Stimulated activated CD4-positive, alpha-beta T cell treated with anti-CD3 and anti-CD28 coated beads, Interleukin-15, amount 100 ng/mL, for 24 hours (primary cell): ENCODE measurements at regions not wholly inside any gene's neighbourhood (a gene's known extent, or its start where the extent isn't known, plus 50 kb on each side); places are given as distances from the start of the nearest gene placed in this dataset.
"Not testable (repeated sequence)": the region's sequence is repeated elsewhere in the genome, so short reads cannot be mapped to it uniquely, and the experiment has no call there.

Experiments used
- DNase-seq: peaks from one replicate; pipeline ENCODE4 v3.0.0-alpha.2; 2020

GRCh38 chr4:58357947-58358346, 1247.8 kb upstream of the IGFBP7 start:
- no peak for DNase-seq

DNA sequence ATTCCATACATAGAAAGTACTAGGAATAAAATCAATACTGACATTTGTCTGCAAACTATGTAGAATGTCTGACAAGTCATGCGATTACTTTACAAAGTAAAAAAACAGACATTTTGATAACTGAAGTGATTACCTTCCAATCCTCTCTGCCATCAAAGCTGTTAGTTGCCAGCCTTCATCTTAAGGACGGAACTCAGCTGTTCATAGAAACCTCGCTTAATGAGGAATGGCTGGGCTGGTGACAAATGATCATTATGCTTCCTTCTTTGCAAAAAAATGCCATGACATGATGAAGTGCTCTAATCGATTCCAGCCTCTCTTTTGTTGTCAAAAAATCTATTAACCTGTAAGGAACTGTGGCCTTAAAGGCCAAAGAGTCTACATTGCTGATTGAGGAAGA, 1214.9 kb upstream of the IGFBP7 start:
- no peak for DNase-seq

GRCh38 chr4:58313444-58313843, 1203.3 kb upstream of the IGFBP7 start:
- DNase-seq: no peak

DNA sequence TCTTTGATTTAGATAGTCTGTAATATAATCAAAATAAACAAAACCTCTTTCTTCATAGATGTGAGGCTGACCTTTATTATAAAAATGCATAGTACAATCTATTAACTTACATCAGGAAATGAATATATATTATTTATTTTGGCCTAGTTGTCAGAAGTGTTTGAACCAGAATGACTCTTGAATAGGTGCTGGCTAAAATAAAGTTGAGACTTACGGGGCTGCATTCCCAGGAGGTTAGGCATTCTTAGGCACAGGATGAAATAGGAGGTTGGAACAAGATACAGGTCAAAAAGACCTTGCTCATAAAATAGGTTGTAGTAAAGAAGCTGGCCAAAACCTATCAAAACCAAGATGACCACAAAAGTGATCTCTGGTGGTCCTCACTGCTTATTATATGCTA, 1193.3 kb upstream of the IGFBP7 start:
- DNase-seq: no peak

DNA sequence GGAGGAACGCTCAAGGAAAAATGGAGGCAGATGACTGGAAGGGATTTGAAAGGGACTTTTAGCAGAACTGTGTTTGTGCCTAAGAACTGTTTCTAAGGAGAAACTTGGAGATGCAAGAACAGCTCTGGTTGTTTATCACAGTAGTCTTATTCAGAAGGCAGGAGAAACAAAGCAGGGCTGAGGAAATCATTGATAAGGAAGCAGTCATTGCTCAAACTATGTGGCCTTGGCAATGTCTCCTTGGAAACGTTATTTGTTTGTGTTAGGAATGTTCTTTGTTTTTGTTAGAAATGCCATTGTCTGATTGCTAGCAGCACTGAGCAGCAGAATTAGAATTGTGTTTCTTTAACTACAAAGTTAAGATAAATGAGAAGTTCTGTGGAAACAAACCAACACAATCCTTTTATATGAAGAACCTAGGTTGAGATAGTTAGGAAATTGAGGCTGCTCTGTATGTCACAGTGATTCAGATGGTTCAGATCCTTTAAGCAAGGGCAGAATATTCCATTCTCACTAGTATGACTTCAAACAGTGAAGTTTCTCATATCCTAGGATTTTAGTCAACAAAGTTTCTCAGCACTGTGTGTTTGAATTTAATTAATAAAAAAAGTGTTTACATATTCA, 1191.3 kb upstream of the IGFBP7 start:
- DNase-seq: no peak

DNA sequence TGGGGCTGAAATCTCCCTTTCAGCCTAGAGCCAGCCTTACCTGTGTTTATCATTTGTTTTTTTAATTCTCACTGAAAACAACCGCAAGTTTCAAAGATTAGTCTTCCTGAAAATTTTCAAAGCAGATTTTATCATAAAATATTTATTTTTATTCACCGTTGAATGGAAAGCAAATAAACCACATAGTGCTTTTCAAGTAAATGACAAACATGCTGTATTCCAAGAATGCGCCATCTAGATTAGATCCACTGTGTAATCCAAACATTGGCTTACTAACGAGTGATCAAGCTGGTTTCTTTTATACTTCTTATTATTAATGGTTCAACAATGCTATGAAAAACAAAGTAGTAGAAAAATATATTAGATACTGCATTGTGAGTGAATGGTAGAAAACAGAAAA, 1176.2 kb upstream of the IGFBP7 start:
- no peak for DNase-seq

GRCh38 chr4:58280928-58281327, 1170.7 kb upstream of the IGFBP7 start:
- not testable (repeated sequence) for DNase-seq

- DNase-seq: no peak
Observed at GRCh38 chr4:58275856-58276255, 1165.7 kb upstream of the IGFBP7 start.

DNA sequence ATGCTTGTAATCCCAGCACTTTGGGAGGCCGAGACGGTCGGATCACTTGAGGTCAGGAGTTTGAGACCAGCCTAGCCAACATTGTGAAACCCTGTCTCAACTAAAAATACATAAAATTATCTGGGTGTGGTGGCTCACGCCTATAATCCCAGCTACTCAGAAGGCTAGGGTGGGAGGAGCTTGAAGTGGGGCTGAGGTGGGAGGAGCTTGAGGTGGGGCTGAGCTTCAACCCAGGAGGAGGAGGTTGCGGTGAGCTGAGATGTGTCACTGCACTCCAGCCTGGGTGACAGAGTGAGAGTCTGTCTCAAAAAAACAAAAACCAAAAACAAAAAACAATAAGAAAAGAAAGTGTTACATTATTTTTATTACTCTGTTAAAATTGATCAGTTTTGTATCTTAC, 1164.4 kb upstream of the IGFBP7 start:
- DNase-seq: no peak

DNA sequence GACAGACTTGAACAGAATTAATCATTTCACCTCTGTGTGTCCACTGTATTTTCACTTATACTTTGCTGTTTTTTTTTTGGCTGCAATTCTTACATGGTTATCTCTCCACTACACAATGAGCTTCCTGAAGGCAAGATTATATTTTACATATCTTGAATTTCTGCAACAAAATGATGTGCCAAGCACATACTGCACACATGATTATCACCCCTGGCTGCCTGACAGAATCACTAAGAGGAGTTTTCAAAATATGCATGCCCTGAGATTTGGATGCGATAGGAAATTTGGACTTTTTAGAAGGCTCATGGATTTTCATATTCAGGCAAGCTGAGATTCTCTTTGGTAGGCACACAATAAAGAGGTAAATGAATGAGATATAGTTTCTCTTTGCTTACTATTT, 1162.1 kb upstream of the IGFBP7 start:
- no peak for DNase-seq

DNA sequence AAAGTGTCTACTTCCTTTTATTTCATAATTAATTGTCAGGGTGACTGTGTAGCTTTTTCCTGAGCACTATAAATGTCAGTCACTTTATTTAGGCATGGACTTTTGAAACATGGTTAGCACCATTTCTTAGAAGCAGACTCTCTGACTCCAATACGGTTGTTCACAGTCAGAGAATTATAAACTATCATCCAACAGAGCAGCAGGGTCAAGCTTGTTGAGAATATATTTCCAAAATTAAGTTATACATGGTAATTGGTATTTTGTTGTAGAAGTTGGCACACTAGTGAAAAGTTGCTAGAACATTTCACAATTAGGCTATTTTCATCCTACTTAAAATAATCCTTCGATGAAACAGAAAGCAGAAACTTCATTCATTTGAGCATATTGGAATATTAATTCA, 1155.5 kb upstream of the IGFBP7 start:
- no peak for DNase-seq

DNA sequence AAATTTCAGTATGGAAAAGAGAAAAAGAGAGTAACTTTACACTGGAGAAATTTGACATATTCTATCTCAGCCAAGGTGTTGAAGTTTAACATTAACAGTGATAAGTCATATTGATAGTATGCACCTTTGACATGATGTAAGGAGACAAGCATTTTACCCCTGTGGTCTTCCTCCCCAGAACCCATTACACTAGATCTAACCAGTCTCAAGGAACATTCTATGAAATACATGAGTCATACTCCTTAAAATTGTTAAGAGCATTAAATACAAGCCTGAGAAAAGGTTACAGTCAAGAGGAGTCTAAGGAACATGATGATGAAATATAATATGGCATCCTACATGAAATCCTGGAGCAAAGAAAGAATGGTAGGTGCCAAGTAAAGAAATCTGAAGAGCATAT, 1151.3 kb upstream of the IGFBP7 start:
- no peak for DNase-seq

DNA sequence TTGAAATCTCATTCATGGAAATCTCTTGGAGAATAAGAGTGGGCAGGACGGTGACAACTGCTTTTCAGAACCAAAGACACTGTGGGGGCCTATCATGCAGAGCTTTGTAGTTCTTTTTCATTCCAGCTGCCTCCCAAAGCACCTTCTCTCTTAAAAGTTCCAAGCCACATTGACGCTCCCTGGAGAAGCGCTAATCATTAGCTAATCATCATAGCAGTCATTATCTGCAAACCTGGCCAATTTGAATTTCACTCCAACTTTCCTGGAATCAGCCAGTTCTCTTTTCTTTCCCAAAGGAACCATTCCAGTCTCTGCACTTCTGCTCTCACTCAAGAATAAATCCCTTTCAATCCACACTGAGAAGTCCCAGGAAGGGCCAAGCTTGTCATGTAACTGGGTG, 1144.1 kb upstream of the IGFBP7 start:
- no peak for DNase-seq

DNA sequence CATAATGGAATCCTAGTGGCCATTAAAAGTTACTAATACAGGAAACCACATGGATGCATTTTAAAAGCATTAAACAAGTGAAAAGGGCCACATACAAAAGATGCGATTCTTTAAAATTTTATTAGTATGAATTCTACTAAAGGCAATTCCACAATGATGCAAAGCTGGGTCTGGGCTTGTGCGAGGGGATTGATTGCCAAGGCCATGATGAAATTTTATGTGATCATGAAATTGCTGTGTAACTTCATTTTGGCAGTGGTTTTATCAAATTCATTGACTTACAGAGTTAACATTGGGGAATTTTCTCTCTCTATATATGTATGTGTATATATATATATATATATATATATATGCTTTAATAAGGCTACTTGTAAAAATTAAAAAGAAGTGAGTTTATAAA, 1142.5 kb upstream of the IGFBP7 start:
- no peak for DNase-seq

- no peak for DNase-seq
Observed at GRCh38 chr4:58247792-58248191, 1137.6 kb upstream of the IGFBP7 start.

- no peak for DNase-seq
Observed at GRCh38 chr4:58225460-58225859, 1115.3 kb upstream of the IGFBP7 start.

DNA sequence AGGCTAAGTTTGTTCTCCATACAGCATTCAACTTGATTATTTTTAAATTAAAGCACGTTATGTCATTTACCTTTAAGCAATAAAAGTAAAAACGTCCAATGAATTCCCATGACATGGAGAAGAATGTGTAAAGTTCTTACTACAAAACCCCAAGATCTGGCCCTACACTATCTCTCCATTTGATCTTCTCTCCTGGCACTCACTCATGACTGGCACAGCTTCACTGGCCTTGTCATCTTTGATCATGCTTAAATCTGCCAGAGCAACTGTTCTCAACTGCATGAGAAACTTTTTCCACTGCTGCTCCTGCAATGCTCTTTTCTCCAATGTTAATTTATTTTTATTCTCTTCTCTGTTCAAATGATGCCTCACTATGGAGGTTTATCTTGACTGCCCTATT, 1109.0 kb upstream of the IGFBP7 start:
- no peak for DNase-seq

DNA sequence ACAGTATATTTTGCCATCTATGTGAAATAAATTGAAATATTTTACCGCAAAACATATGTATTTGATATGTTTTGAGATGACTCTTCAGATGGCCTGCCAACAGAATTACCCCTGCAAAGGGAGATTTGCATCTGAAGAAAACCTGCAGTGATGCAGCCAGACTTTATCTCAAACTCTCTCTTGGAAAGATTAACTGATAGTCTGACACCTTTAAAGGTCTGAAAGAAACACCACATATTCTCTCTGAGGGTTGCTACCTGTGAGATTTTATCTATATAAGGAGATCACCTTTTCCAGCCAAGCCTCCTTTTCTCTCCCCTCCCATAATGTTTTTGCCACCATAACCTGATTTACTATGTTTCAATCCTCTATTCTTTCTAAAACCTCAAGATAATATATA, 1106.3 kb upstream of the IGFBP7 start:
- no peak for DNase-seq

GRCh38 chr4:58214376-58214775, 1104.2 kb upstream of the IGFBP7 start:
- DNase-seq: no peak

DNA sequence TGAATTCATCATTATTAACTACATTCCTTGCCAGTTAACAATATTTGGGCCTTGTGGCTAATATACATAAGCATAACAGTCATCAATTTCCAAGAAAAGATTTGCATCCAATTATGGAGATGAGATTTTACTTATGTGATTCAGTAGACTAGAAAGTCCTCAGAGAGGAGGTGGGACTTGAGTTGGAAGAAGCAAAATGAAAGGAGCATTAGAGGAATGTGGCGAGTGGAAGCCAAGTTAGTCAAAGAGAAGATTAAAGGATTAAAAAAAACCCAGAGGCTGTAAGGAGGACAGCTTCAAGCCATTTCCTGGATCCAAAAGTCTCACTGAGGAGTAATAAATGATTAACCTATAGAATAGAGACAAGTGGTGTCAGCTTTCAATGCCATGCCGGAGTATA, 1099.4 kb upstream of the IGFBP7 start:
- no peak for DNase-seq

DNA sequence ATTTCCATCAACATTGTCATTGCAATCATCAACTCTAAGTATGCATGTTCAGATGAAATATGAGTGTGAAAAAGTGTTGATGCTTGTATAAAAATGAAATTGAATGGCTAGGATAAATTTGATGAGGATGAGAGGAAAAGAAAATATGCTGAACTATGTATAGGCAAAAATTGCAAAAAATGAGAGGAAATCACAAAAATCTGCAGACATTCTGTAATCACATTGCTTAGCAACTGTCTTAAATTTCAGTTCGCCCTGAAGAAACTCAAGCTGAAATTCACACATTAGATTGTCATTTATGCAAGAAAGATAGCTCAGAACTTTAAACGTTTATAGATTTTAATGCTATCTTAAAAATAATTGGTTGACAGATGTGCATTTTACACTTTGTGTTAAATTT, 1098.8 kb upstream of the IGFBP7 start:
- no peak for DNase-seq

DNA sequence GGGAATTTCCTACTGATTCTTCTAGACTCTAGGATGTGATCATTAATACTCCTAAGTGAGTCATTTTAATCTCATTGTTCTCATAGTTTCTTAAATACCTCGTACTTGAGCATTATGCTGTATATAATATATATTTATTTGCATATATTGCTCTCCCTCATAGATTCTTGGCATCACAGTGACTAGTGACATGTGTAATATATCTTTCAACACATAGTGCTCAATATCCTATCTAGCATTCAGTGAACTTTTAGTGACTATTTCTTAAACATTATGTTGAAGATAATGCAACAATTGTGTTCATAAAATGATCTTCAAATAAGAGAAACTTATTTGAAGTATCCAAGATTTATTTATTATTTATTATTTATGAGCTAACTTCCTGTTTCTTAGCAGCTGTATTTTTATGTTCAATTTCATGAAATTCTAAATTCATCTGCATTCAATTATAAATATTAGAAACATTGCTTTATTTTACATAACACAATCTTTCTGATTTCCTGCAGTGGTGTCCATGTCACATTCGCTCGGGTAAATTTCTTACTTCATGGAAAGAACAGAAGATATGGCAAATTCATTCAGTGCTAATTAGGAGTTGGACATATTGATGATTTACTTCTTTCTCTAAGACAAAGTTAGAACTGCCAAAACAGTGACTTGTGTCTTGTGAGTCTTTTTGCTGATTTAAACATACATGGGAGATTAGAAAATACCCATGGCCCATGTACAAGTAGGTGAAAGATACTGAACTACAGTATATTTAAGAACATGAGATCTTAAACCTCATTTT, 1095.5 kb upstream of the IGFBP7 start:
- no peak for DNase-seq

GRCh38 chr4:58192217-58192616, 1082.0 kb upstream of the IGFBP7 start:
- no peak for DNase-seq

- DNase-seq: no peak
Observed at GRCh38 chr4:58191109-58191508, 1080.9 kb upstream of the IGFBP7 start.

- no peak for DNase-seq
Observed at GRCh38 chr4:58188316-58188715, 1078.1 kb upstream of the IGFBP7 start.
